Ovary (tissue), 3 donors: ENCODE measurements at regions not wholly inside any gene's neighbourhood (a gene's known extent, or its start where the extent isn't known, plus 50 kb on each side); places are given as distances from the start of the nearest gene placed in this dataset.

Experiments
- CTCF ChIP-seq, 3 donors: fragments of 450-650 bp in 2 of 3; fragments of 200-600 bp in 1 of 3; IDR thresholded peaks; one replicate each; pipeline versions ENCODE4 v1.5.1 to v1.8.0; 2016 to 2022; ENCODE audit warnings: antibody characterized with exemption in 3 of 3, mild to moderate bottlenecking in 1 of 3
- EP300 ChIP-seq: sonication (generic); formaldehyde crosslinking; IDR thresholded peaks from one replicate; pipeline ENCODE4 v1.6.1; 2017; ENCODE audit warnings: antibody characterized with exemption
- POLR2A ChIP-seq: fragments of 450-650 bp; IDR thresholded peaks from one replicate; pipeline ENCODE4 v1.6.1; 2017; ENCODE audit warnings: antibody characterized with exemption, mild to moderate bottlenecking, moderate library complexity
- donor health status: DM: no; HTN: no; CAD: no.

DNA sequence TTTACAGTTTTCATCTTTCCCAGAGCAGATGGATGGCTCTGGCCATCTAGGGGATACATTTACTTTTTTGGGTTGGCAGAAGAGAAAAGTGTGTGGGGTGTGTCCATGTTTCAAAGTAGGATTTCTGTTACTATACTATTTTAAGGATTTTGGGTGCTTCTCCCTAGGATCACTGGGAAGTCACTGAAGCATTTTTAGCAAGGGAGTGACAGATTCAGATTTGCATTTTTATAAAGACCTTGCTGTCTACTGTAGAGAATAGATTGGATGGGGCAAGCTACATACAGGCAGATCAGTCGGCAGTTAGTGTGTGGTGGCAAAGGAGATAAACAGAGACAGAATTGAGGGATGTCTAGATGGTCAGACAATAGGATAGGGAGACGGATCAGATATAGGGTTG is 122.5 kb downstream of the TBX19 start:
- TF ChIP-seq EP300 (no peak), CTCF (IDR thresholded peaks at IDR 0.05) (no peak), POLR2A (no peak)
